Hindlimb muscle (tissue), 1 donor: ENCODE measurements at regions not wholly inside any gene's neighbourhood (a gene's known extent, or its start where the extent isn't known, plus 50 kb on each side); places are given as distances from the start of the nearest gene placed in this dataset.
"Not testable (repeated sequence)": the region's sequence is repeated elsewhere in the genome, so short reads cannot be mapped to it uniquely, and the experiment has no call there.

Experiments used
- DNase-seq: peaks from one replicate; pipeline ENCODE4 v3.0.0-alpha.2; 2013

GRCh38 chr3:164459521-164460151 lies 618.7 kb downstream of the SI start:
- DNase-seq = no peak

- no peak for DNase-seq
Measured at GRCh38 chr3:164458986-164459385, 619.3 kb downstream of the SI start.

- DNase-seq = no peak
Measured at GRCh38 chr3:164453714-164454113, 624.6 kb downstream of the SI start.

DNA sequence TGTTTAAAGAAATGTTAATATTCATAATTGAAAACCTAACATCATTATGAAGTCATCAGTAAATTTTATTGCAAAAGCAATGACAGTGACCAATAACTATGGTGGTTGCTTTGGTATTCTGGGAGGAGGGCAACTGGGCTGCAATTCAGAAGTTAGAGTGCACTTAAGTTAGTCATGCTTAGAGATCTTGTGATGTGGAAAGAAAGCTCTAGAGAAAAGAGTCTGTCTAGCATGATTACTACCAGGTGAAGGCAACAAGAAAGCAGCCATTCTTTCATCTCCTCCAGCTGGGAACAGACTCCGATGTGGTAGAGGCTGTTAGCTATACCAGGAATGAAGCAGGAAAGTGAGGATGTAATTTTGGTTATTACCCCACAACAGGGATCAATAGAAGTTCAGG lies 625.6 kb downstream of the SI start:
- DNase-seq = no peak

- no peak for DNase-seq
Measured at GRCh38 chr3:164451072-164451910, 627.0 kb downstream of the SI start.

DNA sequence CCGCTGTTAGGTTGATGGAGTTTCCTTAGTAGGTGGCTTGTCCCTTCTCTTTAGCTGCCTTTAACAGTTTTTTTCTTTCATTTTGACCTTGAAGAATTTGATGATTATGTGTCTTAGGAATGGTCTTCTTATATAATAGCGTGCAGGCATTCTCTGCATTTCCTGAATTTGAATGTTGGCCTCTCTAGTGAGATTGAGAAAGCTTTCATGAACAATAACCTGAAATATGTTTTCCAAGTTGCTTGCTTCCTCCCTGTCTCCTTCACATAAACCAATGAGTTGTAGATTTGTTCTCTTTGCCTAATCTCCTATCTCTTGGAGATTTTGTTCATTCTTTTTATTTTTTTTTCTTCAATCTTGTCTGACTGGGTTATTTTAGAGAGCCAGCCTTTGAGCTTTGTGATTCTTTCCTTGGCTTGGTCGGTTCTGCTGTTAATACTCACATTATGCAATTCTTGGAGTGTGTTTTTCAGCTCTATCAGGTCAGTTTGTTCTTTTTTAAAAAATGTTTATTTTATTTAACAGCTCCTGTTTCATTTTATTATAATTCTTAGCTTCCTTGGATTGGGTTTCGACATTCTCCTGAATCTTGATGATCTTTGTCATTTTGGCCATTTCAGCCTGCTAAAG lies 627.9 kb downstream of the SI start:
- no peak for DNase-seq

- no peak for DNase-seq
Measured at GRCh38 chr3:164419220-164419619, 659.1 kb downstream of the SI start.

- DNase-seq = no peak
Measured at GRCh38 chr3:164418414-164418813, 659.9 kb downstream of the SI start.

GRCh38 chr3:164417955-164418354 lies 660.3 kb downstream of the SI start:
- DNase-seq = no peak

- no peak for DNase-seq
Measured at GRCh38 chr3:164416491-164417222, 661.6 kb downstream of the SI start.

GRCh38 chr3:164408326-164408725 lies 670.0 kb downstream of the SI start:
- DNase-seq = no peak

- no peak for DNase-seq
Measured at GRCh38 chr3:164407111-164407510, 671.2 kb downstream of the SI start.

DNA sequence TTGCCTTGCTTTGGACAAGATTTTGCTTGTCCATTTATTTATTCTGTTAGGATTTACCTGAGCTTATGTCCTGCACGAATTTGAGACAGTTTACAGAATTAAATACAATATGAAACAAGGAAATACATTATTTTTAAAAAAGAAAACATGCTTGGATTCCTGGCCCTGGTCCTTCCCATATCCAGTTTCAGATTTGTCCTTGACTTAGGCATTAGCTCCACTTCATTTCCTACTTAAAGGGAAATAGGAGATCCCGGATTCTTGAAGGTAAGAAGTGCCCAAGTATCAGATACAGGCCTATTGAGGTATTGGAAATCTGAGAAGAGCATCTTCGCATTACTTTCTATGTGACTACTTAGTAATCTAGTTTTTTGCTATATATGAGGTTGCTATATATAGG lies 672.0 kb downstream of the SI start:
- no peak for DNase-seq

GRCh38 chr3:164401923-164402322 lies 676.4 kb downstream of the SI start:
- DNase-seq = no peak

DNA sequence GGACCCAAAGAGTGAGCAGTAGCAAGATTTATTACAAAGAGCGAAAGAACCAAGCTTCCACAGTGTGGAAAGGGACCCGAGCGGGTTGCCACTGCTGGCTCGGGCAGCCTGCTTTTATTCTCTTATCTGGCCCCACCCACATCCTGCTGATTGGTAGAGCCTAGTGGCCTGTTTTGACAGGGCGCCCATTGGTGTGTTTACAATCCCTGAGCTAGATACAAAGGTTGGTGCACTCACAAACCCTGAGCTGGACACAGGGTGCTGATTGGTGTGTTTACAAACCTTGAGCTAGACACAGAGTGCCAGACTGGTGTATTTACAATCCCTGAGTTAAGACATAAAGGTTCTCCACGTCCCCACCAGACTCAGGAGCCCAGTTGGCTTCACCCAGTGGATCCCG lies 676.9 kb downstream of the SI start:
- not testable (repeated sequence) for DNase-seq

GRCh38 chr3:164397462-164397861 lies 680.8 kb downstream of the SI start:
- DNase-seq = no peak

DNA sequence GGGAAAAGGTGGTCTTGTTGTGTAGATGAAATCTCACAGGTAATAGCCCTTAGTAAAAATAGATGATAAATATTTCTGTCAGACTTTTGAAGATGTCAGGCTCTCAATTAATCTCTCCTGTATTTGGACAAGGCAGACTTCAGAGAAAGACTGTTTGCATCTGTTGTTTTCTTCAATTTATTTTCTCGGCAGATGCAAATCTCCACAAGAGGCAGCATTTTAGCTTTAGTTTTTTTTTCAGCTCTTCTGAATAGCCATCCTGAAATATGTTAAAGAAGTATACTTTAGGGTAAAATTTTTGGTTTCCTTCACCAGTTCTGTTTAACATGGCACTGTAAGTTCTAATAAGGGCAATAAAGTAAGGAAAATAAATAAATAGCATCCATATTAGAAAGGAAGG lies 685.1 kb downstream of the SI start:
- no peak for DNase-seq

- DNase-seq = no peak
Measured at GRCh38 chr3:164390046-164390445, 688.2 kb downstream of the SI start.

- no peak for DNase-seq
Measured at GRCh38 chr3:164387236-164387635, 691.1 kb downstream of the SI start.

DNA sequence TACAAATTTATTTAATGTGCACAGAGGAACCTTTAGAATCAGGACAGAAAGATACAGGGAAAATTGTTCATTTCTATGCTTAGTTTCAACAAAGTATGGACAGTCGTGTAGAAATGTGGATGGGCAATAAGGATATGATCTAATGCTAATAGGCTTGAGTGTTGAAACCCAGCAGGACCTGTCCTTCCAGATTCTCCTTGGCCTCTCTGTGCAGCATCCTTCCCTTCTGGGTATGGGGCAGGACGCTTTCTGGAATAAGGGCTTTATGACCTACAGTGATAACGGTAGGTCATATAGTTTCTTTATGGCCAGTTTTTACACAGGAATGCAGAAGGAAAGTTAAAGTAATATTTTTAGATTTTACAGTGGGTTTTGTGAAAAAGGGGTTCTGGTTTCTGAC lies 698.1 kb downstream of the SI start:
- no peak for DNase-seq

DNA sequence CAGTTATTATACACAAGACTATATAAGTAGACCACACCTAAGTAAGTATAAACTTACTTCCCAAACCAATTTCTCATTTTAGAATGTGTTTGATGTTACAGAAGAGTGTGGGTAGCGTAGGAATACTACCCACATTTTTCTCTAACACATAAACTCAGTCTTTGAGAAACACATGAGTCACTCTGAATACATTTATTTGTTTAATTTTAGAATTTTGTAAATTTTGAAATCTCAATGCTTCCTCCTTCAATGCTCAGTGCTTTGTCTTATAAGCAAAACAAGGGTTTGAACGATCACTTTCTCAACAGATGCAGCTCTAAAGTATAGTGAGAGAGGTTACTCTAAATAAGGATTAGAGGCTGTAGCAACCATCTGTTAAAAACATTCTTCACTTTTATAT lies 700.8 kb downstream of the SI start:
- DNase-seq = no peak

DNA sequence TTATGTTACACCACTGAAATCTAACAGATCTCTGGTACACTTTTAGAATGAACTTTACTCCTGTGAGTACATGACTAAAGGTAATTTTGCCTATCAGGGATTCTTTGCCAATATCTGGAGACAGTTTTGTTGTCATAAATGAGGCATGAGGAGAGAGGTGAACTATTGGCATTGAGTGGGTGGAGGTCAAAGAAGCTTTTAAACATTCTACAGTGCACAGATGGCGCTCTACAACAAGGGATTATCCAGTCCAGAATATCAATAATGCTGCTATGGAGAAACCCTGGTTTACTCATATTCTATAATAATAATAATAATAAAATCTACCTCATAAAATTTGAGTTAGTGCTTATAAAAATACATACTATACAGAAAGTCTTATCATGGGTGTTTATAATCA lies 702.3 kb downstream of the SI start:
- DNase-seq = no peak

DNA sequence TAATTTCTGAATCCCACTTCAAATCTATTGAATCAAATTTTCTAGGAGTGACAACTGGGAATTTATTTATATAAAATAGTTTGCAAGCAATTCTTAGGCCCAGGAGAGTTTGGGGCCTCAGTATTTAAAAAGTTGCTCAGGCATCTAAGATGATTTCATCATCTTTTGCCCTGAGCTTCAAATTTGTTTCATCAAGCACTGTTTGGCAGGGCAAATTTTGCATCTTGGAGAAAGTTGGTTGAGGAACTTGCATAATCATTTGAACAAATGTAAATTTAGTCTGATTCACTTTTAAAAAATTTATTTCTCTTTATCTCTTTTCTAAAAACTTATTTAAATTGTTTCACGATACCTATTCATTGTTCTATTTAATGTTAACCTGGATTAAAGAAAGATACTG lies 702.8 kb downstream of the SI start:
- no peak for DNase-seq
